ENCODE measurements at regions not wholly inside any gene's neighbourhood (a gene's known extent, or its start where the extent isn't known, plus 50 kb on each side); places are given as distances from the start of the nearest gene placed in this dataset.

- no peaks in the 10 kb centered on the region for H3F3A ChIP-seq (ENCODE audit: insufficient read depth, low read length)
- no peaks in the 10 kb centered on the region for H3K9me3 ChIP-seq (ENCODE audit: low read length)
- TF ChIP-seq EZH2 (IDR thresholded peaks at IDR 0.05; ENCODE audit: borderline replicate concordance, low read length), result no peak
- no peak for TF ChIP-seq CTCF (IDR thresholded peaks at IDR 0.05; ENCODE audit: low read length)
- peak overlapping the region; percentile 49 for H3K4me3 ChIP-seq (ENCODE audit: low read depth, low read length, poor library complexity, severe bottlenecking)
- no peaks in the 10 kb centered on the region for H4K20me1 ChIP-seq (ENCODE audit: insufficient read depth, low read length)
- peak overlapping the region; percentile 86 for H3K4me2 ChIP-seq (ENCODE audit: low read length)
- no peaks in the 10 kb centered on the region for H3K27me3 ChIP-seq (ENCODE audit: insufficient read depth, low read length)
- H3K79me2 ChIP-seq (ENCODE audit: insufficient read depth, low read length), result no peaks in the 10 kb centered on the region
- no peaks in the 10 kb centered on the region for H3K36me3 ChIP-seq (ENCODE audit: insufficient read depth, low read length)
- no peak overlapping the region for H2AFZ ChIP-seq (ENCODE audit: low read length)
- H3K9ac ChIP-seq (ENCODE audit: low read length), result peak overlapping the region; percentile 63
- H3K4me1 ChIP-seq (ENCODE audit: insufficient read depth, low read length, severe bottlenecking), result peaks cover 29% of the 10 kb centered on the region
- peak overlapping the region; percentile 68 for H3K27ac ChIP-seq (ENCODE audit: low read depth, low read length, poor library complexity, severe bottlenecking)
- no peaks in the 10 kb centered on the region for H3K9me2 ChIP-seq (ENCODE audit: low read depth, low read length)
These were observed 98.9 kb downstream of the ATXN3L start for GRCh38 chrX:13220916-13221315.

GRCh38 chrX:13219991-13220764 is 99.7 kb downstream of the ATXN3L start:
- peak overlapping the region; percentile 68 for H3K27ac ChIP-seq (ENCODE audit: low read depth, low read length, poor library complexity, severe bottlenecking)
- no peaks in the 10 kb centered on the region for H3K79me2 ChIP-seq (ENCODE audit: insufficient read depth, low read length)
- TF ChIP-seq EZH2 (IDR thresholded peaks at IDR 0.05; ENCODE audit: borderline replicate concordance, low read length) (no peak), CTCF (IDR thresholded peaks at IDR 0.05; ENCODE audit: low read length) (no peak)
- H3K4me2 ChIP-seq (ENCODE audit: low read length), result peak overlapping the region; percentile 86
- no peak overlapping the region for H2AFZ ChIP-seq (ENCODE audit: low read length)
- H3K27me3 ChIP-seq (ENCODE audit: insufficient read depth, low read length), result no peaks in the 10 kb centered on the region
- H3F3A ChIP-seq (ENCODE audit: insufficient read depth, low read length), result no peaks in the 10 kb centered on the region
- no peaks in the 10 kb centered on the region for H3K36me3 ChIP-seq (ENCODE audit: insufficient read depth, low read length)
- no peaks in the 10 kb centered on the region for H4K20me1 ChIP-seq (ENCODE audit: insufficient read depth, low read length)
- no peaks in the 10 kb centered on the region for H3K9me2 ChIP-seq (ENCODE audit: low read depth, low read length)
- no peaks in the 10 kb centered on the region for H3K9me3 ChIP-seq (ENCODE audit: low read length)
- H3K9ac ChIP-seq (ENCODE audit: low read length), result peak overlapping the region; percentile 63
- peak overlapping the region; percentile 49 for H3K4me3 ChIP-seq (ENCODE audit: low read depth, low read length, poor library complexity, severe bottlenecking)
- H3K4me1 ChIP-seq (ENCODE audit: insufficient read depth, low read length, severe bottlenecking), result peaks cover 29% of the 10 kb centered on the region

GRCh38 chrX:13218758-13219157 is 101.1 kb downstream of the ATXN3L start:
- no peak overlapping the region for H3K4me3 ChIP-seq (ENCODE audit: low read depth, low read length, poor library complexity, severe bottlenecking)
- no peak overlapping the region for H3K27ac ChIP-seq (ENCODE audit: low read depth, low read length, poor library complexity, severe bottlenecking)
- H3F3A ChIP-seq (ENCODE audit: insufficient read depth, low read length), result no peaks in the 10 kb centered on the region
- H3K9ac ChIP-seq (ENCODE audit: low read length), result no peak overlapping the region
- no peaks in the 10 kb centered on the region for H3K9me3 ChIP-seq (ENCODE audit: low read length)
- no peaks in the 10 kb centered on the region for H3K27me3 ChIP-seq (ENCODE audit: insufficient read depth, low read length)
- H3K4me2 ChIP-seq (ENCODE audit: low read length), result no peak overlapping the region
- H3K36me3 ChIP-seq (ENCODE audit: insufficient read depth, low read length), result no peaks in the 10 kb centered on the region
- H3K4me1 ChIP-seq (ENCODE audit: insufficient read depth, low read length, severe bottlenecking), result peaks cover 25% of the 10 kb centered on the region
- no peaks in the 10 kb centered on the region for H4K20me1 ChIP-seq (ENCODE audit: insufficient read depth, low read length)
- no peaks in the 10 kb centered on the region for H3K79me2 ChIP-seq (ENCODE audit: insufficient read depth, low read length)
- no peaks in the 10 kb centered on the region for H3K9me2 ChIP-seq (ENCODE audit: low read depth, low read length)
- TF ChIP-seq CTCF (IDR thresholded peaks at IDR 0.05; ENCODE audit: low read length) (no peak), EZH2 (IDR thresholded peaks at IDR 0.05; ENCODE audit: borderline replicate concordance, low read length) (no peak)
- no peak overlapping the region for H2AFZ ChIP-seq (ENCODE audit: low read length)

All from OCI-LY1 (cell line).